Colonic mucosa (tissue), 4 donors: ENCODE measurements at regions not wholly inside any gene's neighbourhood (a gene's known extent, or its start where the extent isn't known, plus 50 kb on each side); places are given as distances from the start of the nearest gene placed in this dataset.

ENCODE experiments used
- DNase-seq: peaks from one replicate; pipeline ENCODE4 v3.0.0-alpha.2; 2020
- H3K27ac ChIP-seq: fragments of 200-600 bp; one replicate; pipeline ENCODE4 v1.8.0; 2021
- H3K27me3 ChIP-seq: fragments of 200-600 bp; one replicate; pipeline ENCODE4 v1.8.0; 2021
- H3K36me3 ChIP-seq: fragments of 200-600 bp; one replicate; pipeline ENCODE4 v1.8.0; 2021
- H3K4me1 ChIP-seq: fragments of 200-600 bp; one replicate; pipeline ENCODE4 v1.8.0; 2021; ENCODE audit warnings: mild to moderate bottlenecking
- H3K4me3 ChIP-seq: fragments of 200-600 bp; one replicate; pipeline ENCODE4 v1.8.0; 2021
- H3K9ac ChIP-seq, 2 donors: one replicate each; pipeline ENCODE4 v1.7.0; 2013; ENCODE audit warnings: control low read depth in 2 of 2, low read depth in 2 of 2, low read length in 2 of 2
- H3K9me3 ChIP-seq: fragments of 200-600 bp; one replicate; pipeline ENCODE4 v1.8.0; 2021
- CTCF ChIP-seq: fragments of 200-600 bp; IDR thresholded peaks from one replicate; pipeline ENCODE4 v1.8.0; 2022; ENCODE audit warnings: antibody characterized with exemption, mild to moderate bottlenecking
- intact Hi-C: fragments of 100-400 bp; cut with DNase I; formaldehyde crosslinking; loops from one replicate; pipeline ENCODE4 v1.14.1; 2022
- donor health status: healthy.
- donor health status: DM: no; HTN: no; CAD: no.
- donor health status: DM: no; HTN: no; CAD: no.

- no peaks in the 10 kb centered on the region for H3K36me3 ChIP-seq
- TF ChIP-seq CTCF, result no peak
Observed at GRCh38 chr6:66930559-66931290, 1223.7 kb upstream of the EYS start.

GRCh38 chr6:66926060-66926459 lies 1219.0 kb upstream of the EYS start:
- H3K4me1 ChIP-seq, result no peaks in the 10 kb centered on the region
- no peak overlapping the region for H3K9ac ChIP-seq
- no peaks in the 10 kb centered on the region for H3K36me3 ChIP-seq
- no peak for DNase-seq
- no peaks in the 10 kb centered on the region for H3K9me3 ChIP-seq
- no peak overlapping the region for H3K4me3 ChIP-seq
- intact Hi-C loops, result no loop called here
- no peaks in the 10 kb centered on the region for H3K27me3 ChIP-seq
- H3K27ac ChIP-seq, result no peak overlapping the region
- no peak for TF ChIP-seq CTCF

More at GRCh38 chr6:66930559-66931290, 1223.7 kb upstream of the EYS start:
- H3K27ac ChIP-seq, result no peak overlapping the region
- intact Hi-C loops, result no loop called here
- no peak for DNase-seq
- H3K9me3 ChIP-seq, result no peaks in the 10 kb centered on the region
- no peaks in the 10 kb centered on the region for H3K4me1 ChIP-seq
- H3K4me3 ChIP-seq, result no peak overlapping the region
- H3K9ac ChIP-seq, result no peak overlapping the region
- no peaks in the 10 kb centered on the region for H3K27me3 ChIP-seq

GRCh38 chr6:66913657-66914056 lies 1206.6 kb upstream of the EYS start:
- Histone ChIP-seq H3K36me3 (no peaks in the 10 kb centered on the region), H3K9ac (no peak overlapping the region), H3K27ac (no peak overlapping the region), H3K27me3 (no peaks in the 10 kb centered on the region), H3K4me3 (no peak overlapping the region), H3K9me3 (no peaks in the 10 kb centered on the region), H3K4me1 (no peaks in the 10 kb centered on the region)
- no peak for TF ChIP-seq CTCF
- no peak for DNase-seq
- intact Hi-C loops, result no loop called here

- no peaks in the 10 kb centered on the region for H3K4me1 ChIP-seq
- no peaks in the 10 kb centered on the region for H3K27me3 ChIP-seq
- intact Hi-C loops, result no loop called here
- no peak overlapping the region for H3K27ac ChIP-seq
- no peaks in the 10 kb centered on the region for H3K9me3 ChIP-seq
- TF ChIP-seq CTCF, result no peak
- no peak overlapping the region for H3K4me3 ChIP-seq
- H3K9ac ChIP-seq, result no peak overlapping the region
- no peaks in the 10 kb centered on the region for H3K36me3 ChIP-seq
- DNase-seq, result no peak
Observed at GRCh38 chr6:66902457-66902856, 1195.4 kb upstream of the EYS start.

GRCh38 chr6:66900133-66901083 lies 1193.4 kb upstream of the EYS start:
- no peak overlapping the region for H3K4me3 ChIP-seq
- TF ChIP-seq CTCF, result no peak
- H3K9ac ChIP-seq, result no peak overlapping the region
- intact Hi-C loops, result no loop called here
- H3K9me3 ChIP-seq, result no peaks in the 10 kb centered on the region
- H3K27me3 ChIP-seq, result no peaks in the 10 kb centered on the region
- H3K36me3 ChIP-seq, result no peaks in the 10 kb centered on the region
- no peak for DNase-seq
- no peak overlapping the region for H3K27ac ChIP-seq
- no peaks in the 10 kb centered on the region for H3K4me1 ChIP-seq
